Suprapubic skin (tissue), 4 donors: ENCODE measurements at regions not wholly inside any gene's neighbourhood (a gene's known extent, or its start where the extent isn't known, plus 50 kb on each side); places are given as distances from the start of the nearest gene placed in this dataset.

Source experiments
- CTCF ChIP-seq, 2 donors: fragments of 200-600 bp in 1 of 2; fragments of 450-650 bp in 1 of 2; sonication (generic) in 1 of 2; IDR thresholded peaks; one replicate each; pipeline ENCODE4 v1.5.1; 2016 to 2019; ENCODE audit warnings: antibody characterized with exemption in 2 of 2, mild to moderate bottlenecking in 1 of 2, moderate library complexity in 1 of 2
- EP300 ChIP-seq: sonication (generic); formaldehyde crosslinking; IDR thresholded peaks from one replicate; pipeline ENCODE4 v1.6.1; 2017; ENCODE audit warnings: antibody characterized with exemption
- POLR2A ChIP-seq, 2 donors: fragments of 450-650 bp; IDR thresholded peaks; one replicate each; pipeline ENCODE4 v1.6.1; 2017; ENCODE audit warnings: antibody characterized with exemption in 2 of 2, mild to moderate bottlenecking in 2 of 2, moderate library complexity in 2 of 2
- POLR2AphosphoS5 ChIP-seq, 3 donors: sonication (generic); formaldehyde crosslinking; IDR thresholded peaks; one replicate each; pipeline ENCODE4 v1.6.1; 2017; ENCODE audit warnings: antibody characterized with exemption in 3 of 3

- TF ChIP-seq CTCF (IDR thresholded peaks at IDR 0.05) (no peak), POLR2AphosphoS5 (IDR thresholded peaks at IDR 0.05) (no peak), EP300 (no peak), POLR2A (IDR thresholded peaks at IDR 0.05) (no peak)
These were observed 264.1 kb upstream of the SPRY2 start for GRCh38 chr13:80605011-80605410.
